HG03045 (cell line): ENCODE measurements at regions not wholly inside any gene's neighbourhood (a gene's known extent, or its start where the extent isn't known, plus 50 kb on each side); places are given as distances from the start of the nearest gene placed in this dataset.

ENCODE experiments used
- ATAC-seq: cut with Tn5 transposase; IDR thresholded peaks from one replicate; pipeline ENCODE4 v1.9.1; 2021; ENCODE audit warnings: mild to moderate bottlenecking, moderate library complexity; ENCODE audit not compliant: unreplicated experiment

- ATAC-seq, result no peak
Observed at GRCh38 chr18:29154758-29155725, 978.1 kb upstream of the CDH2 start.

DNA sequence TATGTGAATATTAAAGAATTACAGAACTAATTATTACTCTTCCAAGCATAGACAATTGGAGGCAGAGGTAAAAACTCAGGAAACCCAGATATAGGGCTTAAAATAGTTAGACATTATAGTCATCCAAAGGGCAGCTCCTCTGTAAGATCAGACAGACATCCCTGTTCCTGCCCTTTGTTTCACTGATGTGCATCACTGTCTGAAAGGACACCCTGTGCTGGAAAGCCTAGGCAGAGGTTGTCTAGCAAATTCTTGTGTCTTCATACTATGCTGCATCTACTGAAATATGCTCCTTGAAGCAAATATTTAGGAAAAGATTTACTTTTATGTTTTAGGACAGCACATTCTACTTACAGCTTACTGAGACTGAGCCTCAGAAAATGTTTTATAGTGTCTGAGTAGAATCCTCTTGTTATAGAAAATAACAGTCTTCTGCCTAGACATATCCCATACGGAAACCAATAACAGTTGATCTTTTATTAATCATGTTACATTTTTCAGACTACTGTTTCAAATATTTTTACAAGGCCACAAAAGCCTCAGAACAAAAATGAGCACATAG, 977.3 kb upstream of the CDH2 start:
- ATAC-seq, result no peak

GRCh38 chr18:29153091-29153490, 976.2 kb upstream of the CDH2 start:
- no peak for ATAC-seq

DNA sequence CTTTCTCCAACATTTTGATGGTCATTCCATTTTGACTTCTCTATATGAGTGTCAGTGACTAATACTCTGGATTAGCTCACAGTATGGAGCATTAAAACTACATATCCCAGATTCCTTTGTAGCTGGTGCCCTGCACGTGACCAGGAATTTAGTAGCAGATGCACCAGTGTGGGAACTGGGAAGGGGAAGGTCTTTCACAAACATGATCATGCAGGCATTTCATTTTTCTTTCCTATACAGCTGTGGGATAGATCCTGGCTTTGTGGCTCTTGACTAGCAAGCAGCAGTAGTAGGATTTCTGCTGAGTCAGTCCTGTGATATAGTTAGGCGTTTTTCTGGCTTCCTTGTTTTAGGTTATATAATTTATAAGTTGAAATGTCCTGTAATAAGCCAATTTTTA, 971.0 kb upstream of the CDH2 start:
- no peak for ATAC-seq

- no peak for ATAC-seq
Observed at GRCh38 chr18:29146068-29146467, 969.1 kb upstream of the CDH2 start.

- ATAC-seq, result no peak
Observed at GRCh38 chr18:29140590-29140989, 963.7 kb upstream of the CDH2 start.

DNA sequence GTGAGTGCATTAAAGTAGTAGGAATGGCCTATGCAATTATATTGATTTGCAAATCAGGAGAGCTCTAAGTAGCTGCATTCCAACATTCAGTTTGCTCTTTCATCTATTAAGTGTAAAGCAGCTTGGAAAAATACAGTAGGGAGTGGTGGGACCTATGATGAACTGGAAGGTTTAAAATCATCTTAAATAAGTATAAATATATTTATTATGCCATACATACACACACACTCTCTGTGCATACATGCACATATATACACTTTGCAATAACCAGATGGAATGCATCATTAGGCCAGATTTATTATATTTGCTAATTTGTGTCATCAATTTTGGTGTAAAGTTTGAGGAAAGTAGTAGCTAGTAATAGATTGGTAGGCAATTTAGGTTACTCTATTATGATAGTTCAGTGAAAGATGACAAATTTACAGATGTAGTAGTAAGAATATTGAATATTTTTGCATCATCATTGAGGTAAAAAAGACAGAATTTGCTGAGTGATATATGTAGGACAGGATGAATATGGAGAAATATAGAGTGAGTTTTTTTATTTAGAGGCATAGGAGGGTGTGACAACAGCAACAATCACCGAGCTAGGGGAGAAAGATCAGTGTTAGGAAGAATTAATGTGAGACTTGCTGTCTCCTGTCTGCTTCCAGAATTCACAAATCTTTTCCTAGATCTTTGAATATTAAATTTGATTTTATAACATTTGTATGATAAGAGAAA, 961.0 kb upstream of the CDH2 start:
- ATAC-seq, result no peak

GRCh38 chr18:29123706-29124530, 947.0 kb upstream of the CDH2 start:
- ATAC-seq, result no peak

GRCh38 chr18:29104671-29105070, 927.7 kb upstream of the CDH2 start:
- ATAC-seq, result no peak

DNA sequence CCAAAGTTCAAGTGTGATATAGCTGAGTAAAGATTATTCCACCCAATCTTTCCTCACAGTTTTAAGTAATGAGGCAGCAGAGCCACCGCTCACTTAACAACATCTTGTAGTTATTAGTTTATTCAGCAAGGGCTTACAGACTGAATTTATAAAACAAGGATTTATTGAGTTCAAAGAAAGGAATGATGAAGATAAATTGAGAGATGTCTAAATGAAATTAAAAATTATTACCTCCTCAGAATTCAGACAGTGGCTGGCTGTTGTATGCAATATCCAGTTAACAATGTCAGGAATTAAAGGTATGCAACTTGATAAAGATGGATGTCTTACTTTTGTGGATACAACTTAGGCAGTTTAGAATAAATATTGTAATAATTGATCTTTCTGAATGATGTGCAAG, 927.3 kb upstream of the CDH2 start:
- no peak for ATAC-seq

DNA sequence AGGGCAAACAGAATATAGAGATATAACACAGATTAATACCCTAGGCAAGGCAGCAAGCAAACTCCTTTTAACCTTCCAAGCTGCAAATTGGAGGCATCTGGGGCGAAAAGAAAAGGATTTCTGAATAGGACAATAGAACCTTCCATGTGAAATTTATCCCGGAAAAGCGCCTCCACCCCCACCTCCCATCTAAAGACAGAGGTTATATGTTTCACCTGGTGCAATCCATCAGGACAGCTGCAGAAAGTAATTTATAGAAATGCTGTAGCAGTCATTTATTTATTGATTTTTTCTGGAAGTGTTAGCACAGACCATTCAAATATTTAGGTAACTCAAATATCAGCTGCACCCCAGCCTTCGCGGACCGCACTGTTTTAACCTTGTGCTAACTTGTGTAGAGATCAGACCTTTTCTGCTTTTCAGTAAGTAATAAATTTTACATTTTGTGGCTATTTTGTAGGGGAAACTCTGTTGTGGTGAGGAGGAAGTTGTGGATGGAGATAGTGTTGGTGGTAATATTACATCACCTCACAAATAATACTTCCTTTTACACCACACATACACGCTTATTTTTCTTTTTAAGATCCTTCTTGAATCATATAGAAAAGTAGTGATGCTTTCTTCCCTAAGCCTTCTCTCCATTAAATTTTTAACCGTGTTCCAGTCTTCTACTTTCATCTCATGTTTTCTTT, 919.3 kb upstream of the CDH2 start:
- ATAC-seq, result no peak

DNA sequence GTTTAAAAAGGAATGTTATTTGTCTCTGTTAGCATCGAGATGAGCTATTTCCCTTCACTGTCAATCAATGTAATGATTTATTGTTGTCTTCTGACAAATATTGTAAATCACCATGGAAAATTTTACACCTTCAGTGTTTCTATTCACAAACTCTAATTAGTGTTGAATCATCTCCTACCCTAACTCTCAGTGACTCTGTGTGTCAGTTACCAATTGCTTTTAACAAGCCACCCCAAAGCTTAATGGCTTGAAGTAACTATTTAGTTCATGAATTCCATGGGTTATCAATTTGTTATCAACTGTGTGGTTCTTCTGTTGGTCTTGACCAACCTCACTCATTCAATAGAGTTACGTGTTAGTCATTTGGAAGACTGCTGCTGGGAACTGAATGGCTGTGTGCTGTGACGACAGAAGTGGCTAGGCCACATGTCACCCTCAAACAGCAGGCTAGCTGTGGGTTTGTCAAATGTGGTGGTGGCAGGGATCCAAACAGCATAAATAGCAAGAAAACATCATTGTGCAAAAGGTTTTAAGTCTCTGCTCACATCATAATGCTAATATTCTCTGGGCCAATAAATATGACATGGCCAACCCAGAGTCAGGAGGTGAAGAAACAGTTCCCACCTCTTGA, 910.8 kb upstream of the CDH2 start:
- ATAC-seq, result no peak

- ATAC-seq, result no peak
Observed at GRCh38 chr18:29084120-29084519, 907.2 kb upstream of the CDH2 start.

GRCh38 chr18:29083545-29083944, 906.6 kb upstream of the CDH2 start:
- no peak for ATAC-seq

GRCh38 chr18:29080946-29081345, 904.0 kb upstream of the CDH2 start:
- ATAC-seq, result no peak

DNA sequence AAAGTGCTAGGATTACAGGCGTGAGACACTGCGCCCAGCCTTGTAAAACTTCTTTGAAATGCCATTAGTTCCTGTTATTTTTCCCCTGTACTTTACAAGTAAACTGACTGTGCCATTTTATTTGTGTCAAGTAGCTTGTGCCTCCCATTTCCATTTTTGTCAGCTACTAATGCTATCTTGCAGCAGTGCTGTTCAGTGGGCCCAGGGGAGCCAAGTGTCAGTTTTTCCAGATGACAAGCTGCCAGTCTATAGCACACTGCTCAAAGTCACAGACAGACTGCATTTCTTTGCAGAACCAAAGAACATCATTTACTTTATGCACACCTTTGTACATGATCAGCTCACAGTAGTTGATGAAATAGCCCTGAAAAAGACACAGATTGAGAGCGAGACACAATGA, 901.3 kb upstream of the CDH2 start:
- no peak for ATAC-seq

DNA sequence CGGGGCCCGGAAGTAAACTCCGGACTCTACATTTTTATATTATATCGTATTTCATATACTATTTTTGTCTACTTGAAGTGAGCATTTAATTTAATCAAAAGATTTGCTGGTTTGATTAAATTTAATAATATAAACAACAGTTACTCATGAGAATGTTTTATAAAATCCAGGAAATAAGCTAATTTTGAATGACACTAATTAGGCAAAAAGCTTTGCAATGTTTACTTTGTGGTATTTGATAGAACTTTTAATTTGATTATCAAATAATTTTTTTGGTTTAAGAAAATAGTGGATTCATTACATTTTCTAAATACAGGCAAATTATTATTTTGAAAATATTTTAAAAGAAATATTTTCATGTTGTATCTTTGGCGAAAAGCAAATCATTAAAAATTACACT, 900.4 kb upstream of the CDH2 start:
- ATAC-seq, result no peak

- ATAC-seq, result no peak
Observed at GRCh38 chr18:29076645-29077044, 899.7 kb upstream of the CDH2 start.

DNA sequence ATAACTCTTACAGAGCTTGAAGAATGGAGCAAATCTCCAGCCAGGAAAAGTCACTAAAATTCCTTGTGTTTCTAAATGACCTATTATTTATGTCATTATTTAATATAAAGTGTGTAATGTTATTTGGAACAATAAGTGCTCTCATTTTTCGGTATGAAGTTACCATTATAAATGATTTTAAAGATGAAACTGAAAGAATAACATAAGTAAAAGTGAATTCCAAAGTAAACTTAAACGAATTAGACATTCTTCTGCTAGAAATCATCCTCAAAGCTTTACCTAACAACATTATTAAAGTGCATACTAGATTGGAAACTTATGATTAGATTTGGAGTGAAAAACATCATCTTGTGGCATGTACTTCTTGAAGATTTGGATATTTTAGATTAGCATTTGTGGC, 897.2 kb upstream of the CDH2 start:
- no peak for ATAC-seq

DNA sequence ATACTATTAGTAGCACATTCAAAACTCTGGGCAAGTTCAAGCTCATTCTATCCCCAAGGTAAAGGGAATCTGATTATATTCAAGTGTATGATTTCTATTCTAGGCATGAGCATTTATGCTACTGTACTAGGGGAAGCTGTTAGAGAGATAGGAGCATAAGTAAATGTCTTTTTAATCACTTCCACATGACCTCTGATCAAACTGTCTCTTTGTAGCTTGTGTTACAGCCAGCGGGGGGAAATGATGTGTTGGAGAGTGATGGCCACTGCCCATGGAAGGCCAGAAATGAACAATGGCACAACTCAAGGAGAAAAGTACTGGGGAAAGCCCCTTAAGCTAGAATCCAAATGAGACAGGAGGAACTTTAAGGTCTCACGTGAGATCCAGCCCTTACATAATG, 894.9 kb upstream of the CDH2 start:
- ATAC-seq, result no peak
